Nucleus accumbens (tissue), 56 donors: ENCODE measurements at regions not wholly inside any gene's neighbourhood (a gene's known extent, or its start where the extent isn't known, plus 50 kb on each side); places are given as distances from the start of the nearest gene placed in this dataset.
"Not testable (repeated sequence)": the region's sequence is repeated elsewhere in the genome, so short reads cannot be mapped to it uniquely, and the experiment has no call there.

Experiments used
- DNase-seq, 56 donors: peaks; one replicate each; lab custom pipeline; 2025; lab: John Stamatoyannopoulos, UW

- no peak for DNase-seq
Measured at GRCh38 chr5:118430076-118430475, 558.3 kb downstream of the DTWD2 start.

DNA sequence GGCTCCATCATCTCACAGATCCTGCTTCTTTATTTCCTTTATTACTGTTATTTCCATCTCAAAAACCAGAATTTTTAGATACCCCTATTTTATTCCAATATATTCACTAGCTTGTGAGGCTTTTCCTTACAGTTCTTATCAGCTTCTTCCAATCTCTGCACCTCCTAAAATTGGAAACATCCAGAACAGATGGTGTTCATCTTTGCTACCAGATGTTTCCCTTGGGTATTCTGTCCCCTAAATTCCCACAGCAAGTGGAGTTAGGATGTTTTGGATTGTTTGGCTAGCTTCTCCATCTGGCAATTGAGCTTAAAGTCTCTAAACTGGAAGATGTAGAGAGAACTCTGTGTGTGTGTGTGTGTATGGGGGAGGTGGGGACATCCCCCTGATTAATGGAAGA, 580.4 kb downstream of the DTWD2 start:
- no peak for DNase-seq

- no peak for DNase-seq
Measured at GRCh38 chr5:118405650-118406061, 582.7 kb downstream of the DTWD2 start.

DNA sequence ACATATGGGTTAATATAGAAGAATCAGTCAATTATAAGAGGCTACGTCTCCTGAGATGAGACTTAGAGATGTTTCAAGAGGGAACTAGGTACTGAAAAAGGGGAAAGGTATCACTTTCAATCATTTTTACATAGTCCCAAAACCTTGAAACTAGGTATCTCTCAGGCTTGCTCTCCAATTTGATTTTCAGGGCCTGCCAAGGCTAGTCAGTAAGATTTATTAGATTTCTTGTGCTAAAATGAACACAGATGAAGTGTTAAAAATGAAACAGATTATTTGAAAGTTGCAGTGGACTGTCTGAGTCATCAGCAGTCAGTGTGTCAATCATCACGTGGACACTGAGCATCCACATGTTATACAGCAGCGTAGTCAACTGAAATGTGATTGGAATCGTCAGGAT, 591.1 kb downstream of the DTWD2 start:
- no peak for DNase-seq

- no peak for DNase-seq
Measured at GRCh38 chr5:118392491-118392890, 595.9 kb downstream of the DTWD2 start.

- not testable (repeated sequence) for DNase-seq
Measured at GRCh38 chr5:118382931-118383330, 605.4 kb downstream of the DTWD2 start.

- no peak for DNase-seq
Measured at GRCh38 chr5:118379470-118379869, 608.9 kb downstream of the DTWD2 start.

GRCh38 chr5:118378959-118379358, 609.4 kb downstream of the DTWD2 start:
- no peak for DNase-seq

GRCh38 chr5:118377420-118377819, 610.9 kb downstream of the DTWD2 start:
- DNase-seq, result no peak

GRCh38 chr5:118371973-118372831, 616.1 kb downstream of the DTWD2 start:
- no peak for DNase-seq

- no peak for DNase-seq
Measured at GRCh38 chr5:118366429-118366828, 621.9 kb downstream of the DTWD2 start.

DNA sequence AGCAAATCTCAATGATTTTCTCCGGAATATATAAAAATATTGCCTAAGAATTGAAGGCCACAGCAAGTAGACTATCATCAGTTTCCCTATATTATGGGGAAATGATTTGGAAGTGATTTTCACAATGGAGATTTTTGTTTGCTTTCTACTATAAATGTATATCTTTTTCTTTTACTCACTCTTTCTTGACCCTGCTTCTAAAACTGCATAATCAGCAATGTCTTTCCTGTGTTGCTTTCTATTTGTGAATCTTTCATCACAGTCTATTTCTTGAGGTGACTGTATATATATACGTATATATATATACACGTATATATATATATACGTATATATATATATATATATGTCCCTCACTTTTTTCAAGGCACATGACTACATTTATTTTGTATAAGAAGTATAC, 622.6 kb downstream of the DTWD2 start:
- DNase-seq, result no peak

- no peak for DNase-seq
Measured at GRCh38 chr5:118354797-118355196, 633.5 kb downstream of the DTWD2 start.

DNA sequence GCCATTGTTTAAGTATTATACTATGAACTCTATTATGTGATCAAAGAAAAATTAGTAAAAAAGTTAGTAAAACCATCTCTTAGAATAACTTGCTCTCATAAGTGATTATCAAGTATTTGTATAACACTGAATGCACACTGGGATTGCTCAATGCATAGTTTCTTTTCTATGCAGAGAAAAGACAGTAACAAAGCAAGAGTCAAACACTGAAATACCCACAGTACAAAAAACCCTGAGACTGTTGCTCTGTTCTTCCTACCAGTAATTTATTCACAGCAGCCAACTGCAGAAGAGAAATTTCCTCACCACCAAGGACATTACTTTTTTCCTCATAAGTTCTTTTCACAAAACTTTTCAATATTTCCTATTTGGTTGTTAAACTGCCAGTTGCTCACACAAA, 634.4 kb downstream of the DTWD2 start:
- no peak for DNase-seq

GRCh38 chr5:118336468-118336867, 651.9 kb downstream of the DTWD2 start:
- no peak for DNase-seq

- DNase-seq, result no peak
Measured at GRCh38 chr5:118327389-118327788, 661.0 kb downstream of the DTWD2 start.

DNA sequence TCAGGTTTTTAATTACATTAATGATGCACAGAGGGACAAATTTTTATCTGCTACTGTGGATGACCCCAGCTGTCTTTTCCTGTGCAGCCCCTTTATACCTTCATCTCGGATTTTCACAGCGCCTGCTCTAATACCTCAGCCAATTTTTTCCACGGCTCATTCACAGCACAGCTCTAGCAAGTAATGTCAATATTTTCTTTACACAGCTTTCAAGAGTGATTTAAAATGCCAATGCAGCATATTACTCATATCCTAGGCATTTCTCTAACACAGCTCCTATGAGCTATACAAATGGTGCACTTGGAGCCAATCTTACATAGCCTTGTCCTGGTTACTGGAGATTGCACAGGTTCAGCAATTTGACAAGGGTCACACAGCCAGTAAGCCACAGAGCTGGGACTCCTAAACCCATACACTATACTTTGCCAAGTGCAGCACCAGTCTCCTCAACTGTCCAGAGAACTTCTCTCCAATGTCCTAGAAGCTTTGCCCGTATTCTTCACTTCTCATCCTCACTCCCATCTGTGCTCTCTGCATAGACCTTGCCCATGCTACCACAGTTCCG, 661.8 kb downstream of the DTWD2 start:
- no peak for DNase-seq

- no peak for DNase-seq
Measured at GRCh38 chr5:118325931-118326330, 662.4 kb downstream of the DTWD2 start.

DNA sequence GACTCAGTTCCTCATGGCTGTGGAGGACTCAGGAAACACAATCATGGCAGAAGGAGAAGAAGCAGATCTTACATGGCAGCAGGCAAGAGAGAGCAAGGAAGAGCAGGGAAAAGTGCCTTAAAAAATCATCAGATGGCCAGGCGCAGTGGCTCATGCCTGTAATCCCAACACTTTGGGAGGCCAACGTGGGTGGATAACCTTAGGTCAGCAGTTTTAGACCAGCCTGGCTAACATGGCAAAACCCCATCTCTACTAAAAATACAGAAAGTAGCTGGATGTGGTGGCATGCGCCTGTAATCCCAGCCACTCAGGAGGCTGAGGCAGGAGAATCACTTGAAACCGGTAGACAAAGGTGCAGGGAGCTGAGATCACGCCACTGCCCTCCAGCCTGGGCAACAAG, 664.6 kb downstream of the DTWD2 start:
- not testable (repeated sequence) for DNase-seq

- DNase-seq, result no peak
Measured at GRCh38 chr5:118321081-118321480, 667.3 kb downstream of the DTWD2 start.

DNA sequence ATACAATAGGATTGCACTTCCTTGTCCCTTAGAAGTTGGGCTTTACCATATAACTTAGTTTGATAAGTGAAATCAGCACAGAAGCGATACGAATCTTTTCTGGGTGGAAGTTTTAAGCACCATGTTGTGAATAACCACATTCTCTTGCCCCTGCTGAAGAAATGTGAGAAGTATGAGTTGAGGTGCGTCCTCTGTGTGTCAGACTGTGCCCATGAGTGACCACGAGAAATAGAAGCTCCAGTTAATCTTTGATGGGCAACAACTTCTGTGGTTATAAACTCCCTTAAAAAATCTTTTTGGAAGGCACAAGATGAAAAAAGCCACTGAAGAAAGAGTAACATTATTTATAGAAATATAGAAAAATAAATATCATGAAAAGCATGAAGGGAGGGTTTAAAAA, 668.2 kb downstream of the DTWD2 start:
- DNase-seq, result no peak

DNA sequence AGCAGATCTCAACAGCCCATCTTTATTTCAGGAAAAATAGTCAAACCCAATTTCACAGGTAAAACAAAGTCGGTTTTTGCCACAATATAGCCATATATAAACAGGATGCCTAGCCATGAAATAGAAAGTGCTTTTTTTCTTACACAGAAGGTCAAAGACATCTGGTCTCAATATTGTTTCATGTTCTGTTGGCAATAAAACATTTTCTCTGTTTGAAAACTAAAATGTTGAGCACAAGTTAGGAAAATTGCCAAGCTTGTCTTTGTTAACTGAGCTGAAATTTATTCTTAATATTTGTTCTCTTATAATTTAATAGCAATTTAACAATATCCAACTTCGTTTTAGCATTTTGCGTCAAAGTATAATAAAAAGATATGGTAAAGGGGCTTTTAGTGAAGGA, 673.4 kb downstream of the DTWD2 start:
- no peak for DNase-seq
